Smooth muscle cell (in vitro differentiated cells): ENCODE measurements at regions not wholly inside any gene's neighbourhood (a gene's known extent, or its start where the extent isn't known, plus 50 kb on each side); places are given as distances from the start of the nearest gene placed in this dataset.

Experiments
- DNase-seq: peaks from one replicate; lab custom pipeline; 2025; ENCODE audit not compliant: unreplicated experiment; lab: John Stamatoyannopoulos, UW
- H2AFZ ChIP-seq: fragments of 200-600 bp; sonication (generic); 2 replicates; pipeline ENCODE4 v1.6.0; 2016; ENCODE audit warnings: antibody characterized with exemption, low read depth, mild to moderate bottlenecking
- H3F3A ChIP-seq: fragments of 200-600 bp; sonication (generic); 2 replicates; pipeline ENCODE4 v1.6.0; 2017; ENCODE audit warnings: antibody characterized with exemption, low read depth
- H3K27ac ChIP-seq: fragments of 200-600 bp; sonication (generic); 2 replicates; pipeline ENCODE4 v1.5.1; 2016; ENCODE audit warnings: low read depth, mild to moderate bottlenecking
- H3K27me3 ChIP-seq: fragments of 200-600 bp; sonication (generic); 2 replicates; pipeline ENCODE4 v1.6.1; 2016; ENCODE audit warnings: low read depth, mild to moderate bottlenecking
- H3K36me3 ChIP-seq: fragments of 200-600 bp; sonication (generic); 2 replicates; pipeline ENCODE4 v1.5.1; 2016; ENCODE audit warnings: low read depth
- H3K4me1 ChIP-seq: fragments of 200-600 bp; sonication (generic); 2 replicates; pipeline ENCODE4 v1.5.1; 2016; ENCODE audit warnings: low read depth
- H3K4me2 ChIP-seq: fragments of 200-600 bp; sonication (generic); 2 replicates; pipeline ENCODE4 v1.6.0; 2016; ENCODE audit warnings: mild to moderate bottlenecking
- H3K4me3 ChIP-seq: fragments of 200-600 bp; sonication (generic); 2 replicates; pipeline ENCODE4 v1.5.1; 2016; ENCODE audit warnings: mild to moderate bottlenecking
- H3K79me2 ChIP-seq: fragments of 200-600 bp; sonication (generic); 2 replicates; pipeline ENCODE4 v1.6.0; 2016; ENCODE audit warnings: low read depth, mild to moderate bottlenecking
- H3K9ac ChIP-seq: fragments of 200-600 bp; sonication (generic); 2 replicates; pipeline ENCODE4 v1.6.0; 2016; ENCODE audit warnings: low read depth
- H3K9me3 ChIP-seq: fragments of 200-600 bp; sonication (generic); replicated peaks from 2 replicates; pipeline ENCODE4 v1.5.1; 2016; ENCODE audit warnings: low read depth
- H4K20me1 ChIP-seq: fragments of 200-600 bp; sonication (generic); 2 replicates; pipeline ENCODE4 v1.6.0; 2016; ENCODE audit warnings: low read depth
- WGBS: methylation state at CpG from one replicate; pipeline ENCODE4 v1.1.7; 2016; ENCODE audit warnings: low lambda C conversion rate; 5-methylcytosine and 5-hydroxymethylcytosine counted together
- TF ChIP-seq, protein P1 (sequence below): fragments of 200-600 bp; sonication (generic); IDR thresholded peaks from 2 replicates; pipeline ENCODE4 v1.5.1; 2017; ENCODE audit warnings: borderline replicate concordance, mild to moderate bottlenecking, antibody characterized with exemption; ENCODE audit not compliant: insufficient read depth, poor library complexity, severe bottlenecking

DNA sequence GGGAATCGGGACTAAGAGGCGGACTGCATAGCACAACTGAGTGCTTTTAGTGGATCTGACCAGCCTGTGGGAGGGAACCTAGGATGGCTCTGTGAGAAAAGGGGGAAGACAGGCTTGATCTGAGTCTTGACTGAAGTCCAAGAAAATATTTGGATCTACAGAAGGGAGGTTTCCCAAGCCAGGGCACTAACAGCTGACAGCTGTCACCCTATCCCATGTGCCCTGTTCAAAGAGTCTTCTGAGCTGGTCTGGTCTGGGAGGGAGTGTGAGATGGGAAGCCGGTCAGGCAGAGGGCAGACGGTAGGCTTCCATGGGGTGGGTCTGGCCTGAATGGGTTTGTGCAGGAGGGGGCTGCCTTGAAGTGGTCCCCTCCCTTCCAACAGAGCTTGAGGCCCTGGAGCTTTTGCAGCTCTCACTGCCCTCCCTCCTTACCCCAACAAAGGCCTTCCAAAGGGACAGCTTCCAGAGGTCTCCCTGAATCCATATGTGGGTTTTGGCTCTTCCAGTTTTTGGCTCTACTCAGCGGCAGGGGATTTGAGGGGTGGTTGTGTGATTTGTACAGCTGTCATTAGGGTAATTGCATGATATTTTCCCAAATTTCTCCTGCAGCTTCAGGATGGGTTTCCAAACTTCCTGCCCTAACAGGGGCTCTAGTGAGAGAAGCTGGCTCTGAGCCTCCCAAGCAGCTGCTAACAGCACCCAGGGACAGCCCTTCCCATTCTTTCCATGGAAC lies 643.7 kb downstream of the BCOR start:
- Histone ChIP-seq H3K4me2 (no peak overlapping the region), H3K4me1 (no peaks in the 10 kb centered on the region), H4K20me1 (no peaks in the 10 kb centered on the region), H3K27ac (no peak overlapping the region), H3K79me2 (no peaks in the 10 kb centered on the region), H3F3A (no peaks in the 10 kb centered on the region), H3K9ac (no peak overlapping the region), H3K9me3 (no peaks in the 10 kb centered on the region), H2AFZ (no peak overlapping the region), H3K27me3 (no peaks in the 10 kb centered on the region), H3K4me3 (no peak overlapping the region), H3K36me3 (no peaks in the 10 kb centered on the region)
- DNase-seq = no peak
- TF ChIP-seq, protein P1, sequence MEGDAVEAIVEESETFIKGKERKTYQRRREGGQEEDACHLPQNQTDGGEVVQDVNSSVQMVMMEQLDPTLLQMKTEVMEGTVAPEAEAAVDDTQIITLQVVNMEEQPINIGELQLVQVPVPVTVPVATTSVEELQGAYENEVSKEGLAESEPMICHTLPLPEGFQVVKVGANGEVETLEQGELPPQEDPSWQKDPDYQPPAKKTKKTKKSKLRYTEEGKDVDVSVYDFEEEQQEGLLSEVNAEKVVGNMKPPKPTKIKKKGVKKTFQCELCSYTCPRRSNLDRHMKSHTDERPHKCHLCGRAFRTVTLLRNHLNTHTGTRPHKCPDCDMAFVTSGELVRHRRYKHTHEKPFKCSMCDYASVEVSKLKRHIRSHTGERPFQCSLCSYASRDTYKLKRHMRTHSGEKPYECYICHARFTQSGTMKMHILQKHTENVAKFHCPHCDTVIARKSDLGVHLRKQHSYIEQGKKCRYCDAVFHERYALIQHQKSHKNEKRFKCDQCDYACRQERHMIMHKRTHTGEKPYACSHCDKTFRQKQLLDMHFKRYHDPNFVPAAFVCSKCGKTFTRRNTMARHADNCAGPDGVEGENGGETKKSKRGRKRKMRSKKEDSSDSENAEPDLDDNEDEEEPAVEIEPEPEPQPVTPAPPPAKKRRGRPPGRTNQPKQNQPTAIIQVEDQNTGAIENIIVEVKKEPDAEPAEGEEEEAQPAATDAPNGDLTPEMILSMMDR = no peak
- 87% methylated on average over 5 of the region's 5 CpGs for WGBS

DNA sequence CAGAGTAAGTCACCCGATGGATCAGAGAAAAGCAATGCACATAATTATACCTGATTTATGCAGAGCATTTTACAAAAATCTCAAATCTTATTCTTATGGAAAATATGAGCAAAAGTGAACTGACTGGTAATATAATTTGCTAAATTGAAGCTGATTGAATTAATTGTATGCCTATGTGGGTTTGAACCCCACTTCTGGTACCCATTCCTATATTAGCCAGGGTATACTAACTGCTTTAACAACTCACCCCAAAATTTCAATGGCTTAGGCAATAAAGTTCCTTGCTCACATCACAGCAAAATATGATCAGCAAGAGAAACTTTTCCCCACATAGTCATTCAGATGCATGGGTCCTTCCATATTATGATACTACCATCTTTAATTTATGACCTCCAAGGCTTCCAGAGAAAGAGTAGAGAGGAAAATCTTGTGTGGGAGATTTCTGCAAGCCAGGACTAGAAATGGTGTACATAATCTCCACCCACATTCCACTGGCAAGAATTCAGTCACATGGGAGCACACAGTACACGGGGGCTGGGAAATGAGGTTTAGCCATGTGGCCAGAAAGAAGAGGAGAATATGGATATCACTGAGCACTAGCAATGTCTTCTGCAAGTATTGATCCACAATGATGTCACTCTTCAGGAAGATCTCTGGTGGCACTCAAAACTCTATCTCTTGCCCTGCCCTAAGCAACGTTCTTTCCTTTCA lies 640.7 kb downstream of the BCOR start:
- H3K36me3 ChIP-seq = no peaks in the 10 kb centered on the region
- H3F3A ChIP-seq = no peaks in the 10 kb centered on the region
- no peak for DNase-seq
- no peak overlapping the region for H3K4me3 ChIP-seq
- no peaks in the 10 kb centered on the region for H4K20me1 ChIP-seq
- no peak overlapping the region for H3K4me2 ChIP-seq
- H3K9ac ChIP-seq = no peak overlapping the region
- H2AFZ ChIP-seq = no peak overlapping the region
- H3K27ac ChIP-seq = no peak overlapping the region
- H3K4me1 ChIP-seq = no peaks in the 10 kb centered on the region
- WGBS = 62% methylated on average over 3 of the region's 3 CpGs
- H3K9me3 ChIP-seq = no peaks in the 10 kb centered on the region
- TF ChIP-seq, protein P1 = no peak
- no peaks in the 10 kb centered on the region for H3K27me3 ChIP-seq
- H3K79me2 ChIP-seq = no peaks in the 10 kb centered on the region

DNA sequence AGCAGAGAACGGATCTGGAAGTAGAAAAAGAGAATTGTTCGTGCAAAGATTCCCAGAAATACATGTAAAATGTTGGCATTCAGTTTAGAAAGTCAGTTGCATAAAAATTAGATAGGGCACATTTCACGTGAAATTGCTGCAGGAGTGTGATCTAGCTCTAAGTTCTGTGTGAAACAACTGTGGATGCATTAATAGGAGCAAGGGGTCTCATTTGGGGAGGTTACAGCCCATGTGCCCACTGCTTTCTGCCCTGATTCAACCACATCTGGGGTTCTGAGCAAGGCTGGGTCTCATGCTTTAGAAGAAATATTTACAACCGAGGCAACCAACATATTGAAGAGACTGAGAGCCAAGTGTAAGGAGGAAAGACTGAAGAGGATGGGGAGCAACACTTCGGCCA lies 639.0 kb downstream of the BCOR start:
- Histone ChIP-seq H3K36me3 (no peaks in the 10 kb centered on the region), H2AFZ (no peak overlapping the region), H3K27me3 (no peaks in the 10 kb centered on the region), H4K20me1 (no peaks in the 10 kb centered on the region), H3K4me2 (no peak overlapping the region), H3K4me3 (no peak overlapping the region), H3K79me2 (no peaks in the 10 kb centered on the region), H3K4me1 (no peaks in the 10 kb centered on the region), H3K9me3 (no peaks in the 10 kb centered on the region), H3F3A (no peaks in the 10 kb centered on the region), H3K27ac (no peak overlapping the region), H3K9ac (no peak overlapping the region)
- TF ChIP-seq, protein P1 = no peak
- no peak for DNase-seq
- WGBS = 84% methylated on average over 5 of the region's 5 CpGs

DNA sequence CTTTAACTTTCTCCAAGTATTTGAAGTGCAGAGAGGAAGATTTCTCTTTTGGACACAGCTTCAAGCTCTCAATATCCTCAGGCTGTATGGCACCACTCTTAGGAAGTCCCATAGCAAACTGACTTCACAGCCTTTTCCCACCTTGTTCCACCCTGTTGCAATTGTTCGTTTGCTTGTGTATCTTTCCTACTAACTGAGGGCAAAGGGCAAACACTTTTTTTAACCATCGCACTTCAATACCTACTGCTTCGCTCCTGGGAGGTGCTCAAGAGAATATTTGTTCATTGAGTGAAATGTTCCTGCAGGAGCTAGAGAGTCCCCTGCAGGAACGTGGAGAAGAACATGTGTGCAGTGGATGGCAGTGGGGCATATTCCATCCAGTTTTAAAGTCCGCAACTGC lies 638.6 kb downstream of the BCOR start:
- H3K36me3 ChIP-seq = no peaks in the 10 kb centered on the region
- no peaks in the 10 kb centered on the region for H4K20me1 ChIP-seq
- H3K79me2 ChIP-seq = no peaks in the 10 kb centered on the region
- no peak overlapping the region for H3K4me3 ChIP-seq
- TF ChIP-seq, protein P1 = no peak
- H3K9me3 ChIP-seq = no peaks in the 10 kb centered on the region
- H2AFZ ChIP-seq = no peak overlapping the region
- no peak overlapping the region for H3K4me2 ChIP-seq
- H3F3A ChIP-seq = no peaks in the 10 kb centered on the region
- 88% methylated on average over 5 of the region's 5 CpGs for WGBS
- H3K27me3 ChIP-seq = no peaks in the 10 kb centered on the region
- no peak for DNase-seq
- H3K27ac ChIP-seq = no peak overlapping the region
- H3K4me1 ChIP-seq = no peaks in the 10 kb centered on the region
- H3K9ac ChIP-seq = no peak overlapping the region
